CD4-positive, alpha-beta T cell treated with Interleukin-21 for 1 hour (primary cell): ENCODE measurements at regions not wholly inside any gene's neighbourhood (a gene's known extent, or its start where the extent isn't known, plus 50 kb on each side); places are given as distances from the start of the nearest gene placed in this dataset.
"Not testable (repeated sequence)": the region's sequence is repeated elsewhere in the genome, so short reads cannot be mapped to it uniquely, and the experiment has no call there.

ENCODE experiments used
- DNase-seq: peaks from one replicate; pipeline ENCODE4 v3.0.0-alpha.2; 2020

DNA sequence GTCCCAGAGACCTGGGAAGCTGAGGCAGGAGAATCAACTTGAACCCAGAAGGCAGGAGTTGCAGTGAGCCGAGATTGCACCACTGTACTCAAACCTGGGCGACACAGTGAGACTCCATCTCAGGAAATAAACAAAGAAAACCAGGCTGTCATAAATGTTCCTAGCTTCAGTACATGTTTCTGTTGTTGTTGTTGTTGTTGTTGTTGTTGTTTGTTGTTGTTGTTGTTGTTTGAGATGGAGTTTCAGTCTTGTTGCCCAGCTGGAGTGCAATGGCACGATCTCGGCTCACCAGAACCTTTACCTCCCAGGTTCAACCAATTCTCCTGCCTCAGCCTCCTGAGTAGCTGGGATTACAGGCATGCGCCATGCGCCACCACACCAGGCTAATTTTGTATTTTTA, 452.5 kb downstream of the HS3ST3B1 start:
- no peak for DNase-seq

DNA sequence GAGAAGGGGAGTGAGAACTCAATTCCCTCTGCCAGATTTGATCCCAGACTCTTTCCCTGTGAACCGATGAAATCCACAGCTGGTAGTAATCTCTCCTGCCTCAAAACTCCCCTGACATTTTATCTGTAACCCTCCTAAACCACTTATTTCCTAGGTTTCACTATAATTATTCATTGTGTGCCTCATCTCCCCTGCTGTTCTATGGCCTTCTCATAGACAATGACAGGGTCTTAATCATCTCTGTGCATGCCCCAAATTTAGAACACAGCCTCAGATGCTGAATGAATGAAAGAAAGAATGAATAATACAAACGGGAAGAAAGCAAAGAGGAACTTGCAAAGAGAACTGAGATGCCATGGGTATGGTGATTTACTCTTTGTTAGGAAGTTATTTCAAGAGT, 451.1 kb downstream of the HS3ST3B1 start:
- DNase-seq = no peak

DNA sequence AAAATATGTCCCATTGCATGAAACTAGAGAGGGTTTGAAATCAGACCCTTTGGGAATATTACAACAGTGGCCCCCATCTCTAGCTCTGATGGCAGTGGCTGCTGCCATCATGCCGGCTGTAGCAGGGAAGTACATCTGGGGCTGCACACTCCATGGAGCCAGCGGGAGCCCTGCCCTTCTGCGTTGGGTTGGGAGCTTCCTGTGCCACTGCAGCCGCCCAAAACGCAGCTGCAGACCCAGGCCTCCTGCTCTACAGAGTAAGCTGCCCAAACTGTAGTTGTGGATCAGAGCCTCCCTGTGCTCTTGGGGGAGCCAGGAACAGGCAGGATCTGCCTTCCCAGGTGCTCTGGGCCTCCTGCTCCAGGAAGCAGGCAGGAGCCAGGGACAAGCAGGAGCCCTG, 450.0 kb downstream of the HS3ST3B1 start:
- no peak for DNase-seq

DNA sequence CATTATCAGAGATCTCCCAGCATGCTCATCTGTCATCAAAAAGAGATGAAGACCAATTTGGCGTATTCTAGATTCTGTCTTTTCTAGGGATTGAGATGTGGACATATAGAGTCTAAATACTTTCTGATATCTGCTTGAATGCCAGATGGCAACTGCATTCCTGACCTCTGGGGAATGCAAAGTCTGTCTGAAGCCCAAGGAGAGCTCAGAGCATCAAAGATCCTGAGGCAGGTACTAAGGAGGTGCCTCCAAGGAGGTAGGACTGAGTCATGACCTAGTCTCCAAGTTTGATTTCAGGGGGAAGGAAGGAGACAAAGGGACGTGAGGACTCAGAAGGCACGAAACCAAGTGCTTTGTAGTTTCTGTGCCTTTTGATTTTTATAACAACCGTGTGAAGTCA, 448.4 kb downstream of the HS3ST3B1 start:
- DNase-seq = no peak

DNA sequence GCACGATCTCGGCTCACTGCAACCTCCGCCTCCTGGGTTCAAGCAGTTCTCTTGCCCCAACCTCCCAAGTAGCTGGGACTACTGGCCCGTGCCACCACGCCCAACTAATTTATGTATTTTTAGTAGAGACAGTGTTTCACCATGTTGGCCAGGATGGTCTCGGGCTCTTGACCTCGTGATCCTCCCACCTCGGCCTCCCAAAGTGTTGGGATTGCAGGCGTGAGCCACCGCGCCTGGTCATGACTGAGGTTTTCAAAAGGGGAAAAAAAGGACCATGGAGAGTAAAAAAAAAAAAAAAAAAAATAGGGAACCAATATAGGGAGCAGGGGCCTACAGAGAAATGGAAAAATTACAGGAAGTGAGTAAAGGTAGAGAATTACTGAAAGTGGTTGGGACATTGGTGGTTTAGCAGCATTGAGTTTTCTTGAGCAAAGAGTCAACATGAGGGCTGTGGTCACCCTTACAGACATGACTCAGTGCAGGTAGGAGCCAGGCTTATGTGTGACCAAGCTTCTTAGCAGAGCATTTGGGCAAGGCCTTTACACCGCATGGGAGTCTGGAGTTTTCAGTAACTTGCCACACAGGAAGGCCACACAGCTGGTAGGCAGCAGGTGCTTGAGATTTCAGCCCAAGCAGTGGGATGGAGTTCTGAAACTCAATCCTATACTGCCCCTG, 447.3 kb downstream of the HS3ST3B1 start:
- DNase-seq = no peak

DNA sequence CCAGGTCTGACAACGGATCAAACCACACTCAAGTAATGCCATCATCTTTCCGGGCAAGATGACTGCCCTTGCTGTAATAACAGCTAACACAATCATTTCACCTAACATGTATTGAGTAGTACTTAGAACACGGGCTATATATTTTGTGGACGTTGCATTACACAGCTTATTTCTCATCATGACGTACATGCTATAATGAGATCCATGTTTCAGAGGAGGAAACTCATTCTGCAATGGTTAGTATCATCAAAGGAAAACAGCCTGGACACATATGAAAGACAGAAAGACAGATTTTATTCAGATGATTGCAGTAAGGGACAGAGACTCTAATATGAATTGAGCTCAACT, 446.7 kb downstream of the HS3ST3B1 start:
- DNase-seq = no peak

DNA sequence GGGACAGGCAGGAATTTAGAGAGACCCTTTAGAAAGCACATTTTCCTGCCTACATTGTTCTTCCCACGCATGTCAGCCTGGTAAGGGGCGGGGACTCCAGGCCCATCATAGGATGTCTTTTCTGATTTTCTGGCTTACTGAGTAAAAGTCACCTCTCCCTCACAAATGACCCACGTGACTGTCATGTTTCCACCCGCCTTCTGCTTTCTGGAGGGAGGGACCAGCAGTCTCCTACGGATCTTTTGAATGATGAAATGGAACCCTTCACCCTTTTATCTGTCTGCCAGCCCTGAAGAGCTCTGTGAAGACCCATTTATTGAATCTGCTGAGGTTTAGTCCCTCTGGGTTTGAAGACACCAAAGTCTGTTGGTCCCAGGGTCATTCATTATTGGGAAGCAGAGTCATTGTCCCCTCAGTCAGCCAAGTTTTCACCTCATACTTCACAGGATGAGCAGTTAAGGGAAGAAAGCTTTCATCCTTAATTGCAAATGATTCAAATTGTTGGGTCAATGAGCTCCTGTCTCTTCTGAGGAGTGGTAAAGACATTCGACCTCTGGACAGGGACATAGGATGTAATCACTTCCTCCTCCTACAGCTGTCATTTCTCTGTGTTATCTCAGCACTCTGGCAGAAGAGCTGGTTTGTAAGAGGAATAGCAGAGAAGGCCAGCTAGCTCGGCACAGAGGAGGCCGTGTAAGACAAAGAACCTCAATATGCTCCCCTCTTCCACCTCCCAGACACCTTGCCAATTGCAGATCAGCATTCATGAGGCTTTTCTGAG, 446.1 kb downstream of the HS3ST3B1 start:
- no peak for DNase-seq

DNA sequence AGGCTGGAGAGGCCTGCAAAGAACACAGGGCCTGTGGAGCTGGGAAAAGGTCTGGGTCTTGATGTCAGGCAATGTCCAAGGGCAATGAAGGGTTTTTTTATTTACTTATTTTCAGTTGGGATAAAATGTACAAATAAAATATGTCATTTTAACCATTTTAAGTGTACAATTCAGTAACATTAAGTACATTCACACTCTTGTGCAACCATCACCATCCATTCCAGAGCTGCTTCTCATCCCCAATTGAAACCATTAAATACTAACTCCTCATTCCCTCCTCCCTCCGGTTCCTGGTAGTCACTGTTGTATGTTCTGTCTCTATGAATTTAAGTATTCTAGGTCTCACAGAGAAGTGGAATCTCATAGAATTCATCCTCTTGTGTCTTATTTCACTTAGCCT, 444.7 kb downstream of the HS3ST3B1 start:
- DNase-seq = no peak

DNA sequence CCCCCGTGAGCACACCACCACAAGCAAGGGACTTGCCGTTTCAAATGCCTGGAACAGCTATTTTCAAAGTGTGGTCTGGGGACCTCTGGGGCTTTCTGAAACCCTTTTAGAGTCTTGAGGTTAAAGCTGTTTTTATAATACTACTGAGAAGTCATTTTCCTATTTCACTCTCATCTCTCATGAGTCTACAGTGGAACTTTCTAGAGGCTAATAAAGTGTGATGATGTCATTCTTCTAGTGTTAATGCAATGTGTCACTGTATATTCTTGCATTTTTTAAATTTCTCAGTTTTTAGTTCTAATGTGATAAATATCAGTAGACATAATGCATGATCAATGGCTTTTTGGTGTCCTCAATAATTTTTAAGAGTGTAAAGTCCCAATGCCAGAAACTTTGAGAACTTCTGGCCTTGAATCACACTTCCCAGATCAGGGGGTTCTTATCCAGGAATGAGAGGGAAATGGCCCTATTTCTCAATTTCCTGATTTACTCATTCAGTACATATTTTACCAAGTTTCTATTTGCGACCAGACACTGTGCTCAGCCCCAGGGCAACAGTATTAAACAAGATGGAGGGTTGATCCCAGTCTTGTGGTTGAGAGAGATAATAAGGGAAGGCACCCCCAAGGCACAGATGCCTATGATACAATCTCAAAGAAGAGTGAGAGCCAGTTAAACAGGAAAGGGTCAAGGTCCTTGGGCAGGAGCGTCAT, 444.0 kb downstream of the HS3ST3B1 start:
- DNase-seq = no peak

DNA sequence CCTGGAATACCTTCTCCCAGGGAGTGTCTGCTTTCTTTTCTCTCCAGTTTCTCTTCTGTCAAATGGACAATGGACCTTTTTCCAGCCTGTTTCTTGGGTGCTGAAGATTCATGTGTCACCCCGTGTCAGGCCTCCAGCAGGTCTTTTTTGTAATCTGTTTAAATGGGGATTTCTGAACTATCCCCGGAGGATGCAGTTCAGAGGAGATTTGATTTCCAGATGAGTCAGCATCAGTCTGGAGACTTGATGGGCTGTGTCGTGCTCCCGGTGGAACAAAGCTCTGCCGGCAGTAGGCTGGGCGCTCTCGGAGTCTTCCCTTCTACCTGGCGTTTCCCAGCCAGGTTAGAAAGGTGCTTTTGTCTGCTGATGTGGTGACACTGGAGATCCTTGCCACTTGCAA, 440.6 kb downstream of the HS3ST3B1 start:
- no peak for DNase-seq

DNA sequence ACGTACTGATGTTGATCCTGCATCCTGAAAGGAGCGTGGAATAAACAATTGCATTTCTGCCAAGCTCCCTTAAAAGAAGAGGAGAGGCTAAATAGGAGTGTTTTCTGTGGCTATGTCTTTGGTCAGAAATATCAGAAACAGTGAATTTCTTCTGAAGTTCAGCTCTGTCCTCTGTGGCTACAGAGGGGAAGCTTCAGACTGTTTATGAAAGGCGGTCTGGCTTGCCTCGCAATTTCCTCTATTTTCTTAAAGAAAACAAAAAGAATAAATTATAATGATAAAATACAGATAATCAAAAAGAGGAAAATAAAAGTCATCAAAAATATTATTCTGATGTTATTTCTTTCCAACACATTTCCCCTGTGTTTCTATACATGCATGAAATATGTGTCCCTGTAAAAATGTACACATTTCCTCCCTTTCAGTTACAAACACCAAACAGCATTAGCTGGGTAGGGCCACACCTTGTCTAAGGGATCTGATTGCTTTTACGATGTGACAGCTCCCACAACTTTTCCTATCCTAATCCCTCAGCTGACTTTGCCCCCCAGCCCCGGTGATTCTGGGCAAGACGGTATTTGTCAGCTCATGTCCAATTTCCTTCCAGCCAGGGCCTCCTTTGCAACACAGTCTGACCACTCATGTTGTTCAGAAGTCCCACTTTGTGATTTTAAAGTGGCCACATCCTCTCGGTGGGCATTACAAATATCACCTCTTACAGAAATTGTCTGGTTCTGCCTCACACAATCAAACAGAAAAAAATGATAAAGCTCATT, 439.0 kb downstream of the HS3ST3B1 start:
- DNase-seq = no peak

DNA sequence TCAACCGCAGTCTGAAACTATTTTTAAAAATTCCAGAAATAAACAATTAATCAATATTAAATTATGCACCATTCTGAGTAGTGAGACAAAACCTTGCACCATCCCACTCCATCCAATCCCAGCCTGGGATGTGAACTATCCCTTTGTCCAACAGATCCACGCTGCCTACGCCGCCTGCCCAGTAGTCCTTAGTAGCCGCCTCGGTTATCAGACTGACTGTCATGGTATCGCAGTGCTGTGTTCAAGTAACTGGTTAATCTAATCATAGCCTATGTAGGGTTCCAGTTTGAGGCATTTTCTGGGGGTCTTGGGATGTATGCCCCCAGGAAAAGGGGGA, 437.7 kb downstream of the HS3ST3B1 start:
- no peak for DNase-seq

DNA sequence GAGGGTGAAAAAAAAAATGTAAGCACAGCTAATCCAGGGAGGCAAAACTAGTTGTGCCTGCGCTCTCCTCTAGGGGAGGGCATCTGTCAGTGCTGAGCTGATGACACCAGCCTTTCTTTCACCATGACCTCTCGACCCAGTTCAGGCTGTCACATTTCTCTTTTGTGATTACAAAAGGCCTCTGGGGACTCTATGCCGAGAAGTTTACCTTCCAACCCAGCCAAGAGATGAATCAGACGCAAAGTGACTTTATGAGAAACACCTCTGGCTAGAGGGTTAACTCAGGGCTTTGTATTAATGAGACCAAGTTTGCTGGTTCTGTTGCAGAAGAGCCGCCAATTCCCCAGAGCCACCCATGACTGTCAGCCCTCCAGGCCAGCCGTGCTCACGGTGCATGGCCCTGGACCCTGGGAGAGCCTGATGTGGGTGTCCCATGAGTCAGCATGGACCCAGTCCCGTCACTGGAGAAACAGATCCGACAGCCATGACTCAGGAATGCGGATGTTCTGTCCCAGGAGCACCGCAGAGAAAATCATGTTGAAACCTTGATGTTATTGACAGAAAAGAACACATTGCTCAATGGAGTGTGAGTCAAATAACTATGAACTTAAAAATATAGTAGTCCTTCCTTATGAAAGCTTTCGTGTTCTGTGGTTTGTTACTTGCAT, 437.2 kb downstream of the HS3ST3B1 start:
- no peak for DNase-seq

DNA sequence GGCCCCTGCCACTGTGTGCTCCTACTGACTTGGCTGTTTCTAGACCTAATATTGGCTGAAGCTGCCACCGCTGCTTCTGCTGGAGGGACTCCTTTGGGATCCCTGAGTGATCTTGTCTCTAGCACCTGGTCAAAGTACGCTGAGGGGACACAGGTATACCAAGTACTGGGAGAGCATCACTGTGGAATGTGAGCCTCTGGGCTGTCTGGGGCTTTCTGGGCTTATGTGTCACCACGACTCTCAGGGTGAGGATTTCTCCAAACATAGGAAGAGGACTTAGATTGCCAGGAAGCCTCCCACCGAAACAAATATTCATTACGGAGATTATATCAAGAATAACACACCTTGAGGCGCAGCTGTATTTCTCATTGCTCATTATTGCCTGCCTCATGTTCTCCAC, 435.8 kb downstream of the HS3ST3B1 start:
- no peak for DNase-seq

DNA sequence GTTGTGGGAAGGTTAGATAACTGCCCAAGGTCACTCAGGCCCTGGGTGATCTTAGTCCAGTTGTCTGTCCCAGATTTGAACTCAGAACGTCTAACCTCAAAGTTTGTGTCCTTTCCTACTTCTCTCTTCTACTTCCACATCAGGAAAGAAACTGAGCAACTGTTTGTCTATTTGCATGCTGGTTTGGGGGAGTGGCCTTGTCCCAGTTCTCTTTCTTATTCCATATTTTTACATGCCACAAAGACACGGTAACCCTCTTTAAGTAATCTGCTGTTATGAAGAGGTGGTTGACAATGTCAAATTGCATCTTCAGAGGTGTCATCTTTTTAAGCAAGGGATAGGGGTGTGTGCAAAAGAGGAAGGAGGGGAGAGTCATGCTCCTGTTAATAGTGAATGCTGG, 432.5 kb downstream of the HS3ST3B1 start:
- DNase-seq = no peak

DNA sequence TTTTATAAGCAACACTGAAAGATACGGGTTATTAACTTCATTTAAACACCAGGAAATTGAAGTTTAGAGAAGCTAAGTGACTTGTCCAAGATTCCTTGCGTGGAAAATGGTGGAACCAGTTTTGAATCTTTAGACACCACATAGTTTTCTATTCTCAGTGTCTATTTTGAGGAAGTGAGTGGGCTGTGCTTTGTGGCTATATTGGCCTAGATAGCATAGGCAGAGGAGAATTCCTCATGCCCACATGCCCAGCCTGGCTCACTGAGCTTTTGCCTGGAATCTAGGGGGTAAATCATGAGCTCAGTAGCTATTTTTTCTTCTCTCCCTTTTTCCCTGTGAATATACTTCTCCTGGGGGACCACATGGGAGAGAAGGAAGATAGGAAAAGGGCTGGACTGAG, 431.3 kb downstream of the HS3ST3B1 start:
- DNase-seq = no peak

DNA sequence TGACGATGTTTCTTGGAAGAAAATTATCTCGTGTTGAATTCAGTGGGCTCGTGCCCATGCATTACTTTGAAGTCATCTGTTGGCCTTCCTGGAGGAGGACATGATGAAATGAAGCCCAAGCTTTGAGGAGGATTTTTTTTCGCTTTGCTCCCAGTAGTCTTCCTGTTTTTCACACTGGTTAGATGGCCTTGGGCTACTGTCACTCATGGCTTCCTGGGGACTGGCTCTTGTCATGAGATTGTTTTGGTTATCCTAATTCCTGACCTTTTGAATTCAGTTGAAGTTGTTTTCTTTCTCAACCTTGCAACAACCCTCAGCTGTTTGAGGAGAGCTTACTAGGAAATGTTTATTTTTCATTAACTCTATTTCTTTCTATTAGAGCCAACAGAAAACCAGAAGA, 430.7 kb downstream of the HS3ST3B1 start:
- DNase-seq = no peak

DNA sequence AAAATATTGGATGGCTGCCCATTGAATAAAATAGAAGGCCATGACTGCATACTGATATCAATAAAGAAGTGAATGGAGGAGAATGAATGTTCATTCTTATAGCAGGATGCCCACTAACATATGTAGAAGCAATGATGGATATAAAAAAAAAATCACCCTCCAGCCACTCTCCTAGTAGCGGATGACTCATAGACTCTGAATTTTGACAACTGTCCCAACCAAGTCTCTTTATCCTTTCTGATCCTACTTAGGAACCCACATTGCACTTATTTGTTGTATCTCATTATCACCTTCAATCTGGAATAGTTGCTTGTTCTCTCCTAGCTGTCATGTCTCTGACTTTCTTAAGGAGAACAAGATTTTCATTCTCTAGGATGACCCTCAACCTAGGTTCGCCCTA, 429.9 kb downstream of the HS3ST3B1 start:
- no peak for DNase-seq

DNA sequence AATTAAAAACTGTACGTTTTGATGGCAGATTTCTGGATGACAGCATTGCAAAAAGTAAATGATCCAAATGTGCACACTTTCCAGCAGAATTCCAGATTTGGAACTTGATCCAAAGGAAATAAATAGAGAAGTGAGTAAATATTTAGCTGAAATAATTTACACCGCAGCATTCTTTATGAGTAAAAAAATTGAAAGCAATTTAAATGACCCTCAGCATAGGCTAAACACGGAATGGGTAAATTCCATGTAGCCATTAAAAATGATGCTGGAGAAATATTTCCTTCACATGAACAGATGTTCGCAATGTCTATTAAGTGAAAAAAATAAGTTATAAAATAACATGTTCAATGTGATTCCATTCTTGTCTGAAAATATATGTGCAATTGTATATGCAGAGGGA, 424.8 kb downstream of the HS3ST3B1 start:
- DNase-seq = no peak

DNA sequence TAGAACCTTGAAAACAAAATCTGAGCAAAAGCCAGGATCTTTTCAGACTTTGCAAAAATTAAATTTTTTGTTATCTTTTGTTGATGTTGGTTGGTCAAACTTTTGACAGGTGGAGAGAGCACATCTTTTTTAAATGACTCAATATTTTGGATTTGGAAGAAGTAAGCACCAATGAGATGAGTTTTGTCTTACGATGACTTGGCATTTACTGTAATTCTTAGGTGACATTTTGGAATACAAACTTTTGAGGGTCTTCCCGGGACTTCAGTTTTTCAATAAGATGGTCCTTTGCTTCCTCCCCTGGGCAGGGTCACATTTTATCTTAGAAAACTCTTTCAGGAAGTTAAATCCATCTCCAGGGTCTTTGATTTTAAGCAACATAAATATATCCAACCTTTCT, 423.9 kb downstream of the HS3ST3B1 start:
- no peak for DNase-seq

DNA sequence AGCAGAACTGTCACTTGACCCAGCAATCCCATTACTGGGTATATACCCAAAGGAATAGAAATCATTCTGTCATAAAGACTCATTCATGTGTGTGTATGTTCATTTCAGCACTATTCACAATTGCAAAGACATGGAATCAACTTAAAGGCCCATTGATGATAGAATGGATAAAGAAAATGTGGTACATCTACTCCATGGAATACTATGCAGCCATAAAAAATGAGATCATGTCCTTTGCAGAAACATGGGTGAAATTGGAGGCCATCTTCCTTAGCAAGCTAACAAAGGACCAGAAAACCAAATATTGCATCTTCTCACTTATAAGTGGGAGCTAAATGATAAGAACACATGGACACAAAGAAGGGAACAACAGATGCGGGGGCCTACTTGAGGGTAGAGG, 422.5 kb downstream of the HS3ST3B1 start:
- not testable (repeated sequence) for DNase-seq

DNA sequence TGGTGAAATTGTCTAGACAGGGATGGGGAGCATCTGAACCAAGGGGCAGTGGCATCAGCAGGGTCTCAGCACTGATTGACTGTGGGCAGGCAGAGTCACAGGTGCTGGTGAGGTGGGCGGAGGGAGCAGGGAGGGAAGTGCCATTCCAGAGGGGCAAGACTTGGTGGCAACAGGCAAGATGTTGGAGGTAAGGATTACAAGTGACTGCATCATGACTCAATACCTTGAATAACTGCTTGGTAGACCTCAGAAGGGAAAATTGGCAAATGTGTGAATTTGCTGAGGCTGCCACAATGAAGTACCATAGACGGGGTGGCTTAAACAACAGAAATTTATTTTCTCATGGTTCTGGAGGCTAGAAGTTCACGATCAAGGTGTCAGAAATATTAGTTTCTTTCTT, 419.1 kb downstream of the HS3ST3B1 start:
- no peak for DNase-seq

DNA sequence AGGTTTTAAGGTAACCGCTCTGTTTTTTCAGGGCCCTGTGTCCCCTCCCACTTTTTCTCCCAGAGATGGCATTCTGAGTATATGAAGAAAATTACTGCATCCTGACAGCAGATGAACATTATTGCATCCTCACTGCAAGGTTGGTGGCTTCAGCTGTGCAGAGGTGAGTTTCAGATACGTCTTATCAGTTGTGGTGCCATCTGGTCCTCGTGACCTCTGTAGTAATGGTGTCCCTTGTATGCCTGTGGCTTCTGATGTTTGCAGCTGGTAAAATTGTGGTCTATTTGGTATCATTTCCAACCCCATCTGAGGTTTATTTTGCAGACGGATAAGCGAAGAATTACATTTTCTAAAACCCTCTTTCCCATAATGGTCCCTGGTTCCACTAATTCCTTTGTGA, 417.0 kb downstream of the HS3ST3B1 start:
- DNase-seq = no peak
